ENCODE measurements at regions not wholly inside any gene's neighbourhood (a gene's known extent, or its start where the extent isn't known, plus 50 kb on each side); places are given as distances from the start of the nearest gene placed in this dataset.
A peak's percentile ranks its signal among the peaks of the same experiment; 100 is the strongest.

- ChIA-PET CTCF (ENCODE audit: partially characterized antibody) (interaction anchor here (0.7 to 1.0 kb wide), 3 partner anchors 15 to 85 kb away, joined by 3 read pairs; no protein-coding TSS in a partner anchor), POLR2A (ENCODE audit: partially characterized antibody) (interaction anchor here (0.8 to 2.1 kb wide), 17 partner anchors 9 to 158 kb away, joined by 3 to 61 read pairs (median 6); partner anchors contain the start of genes CHD1L, FMO5, NBPF12 and PRKAB2)
- Histone ChIP-seq H3K4me3 (ENCODE audit: low read length in 2 of 2) (peak overlapping the region; percentile 66 to 79), H3K27me3 (ENCODE audit: insufficient read depth, low read length) (peaks cover 18% of the 10 kb centered on the region), H3K4me1 (ENCODE audit: insufficient read depth, low read length) (peaks cover 23% of the 10 kb centered on the region), H3K36me3 (ENCODE audit: insufficient read depth, low read length) (no peaks in the 10 kb centered on the region), H3K9me3 (ENCODE audit: control insufficient read depth in 1 of 2, low read length in 2 of 2) (no peaks in the 10 kb centered on the region), H3K27ac (ENCODE audit: low read depth, low read length) (peak overlapping the region; percentile 62)
- Mint-ChIP-seq H3K27ac (peak overlapping the region; percentile 97 to 100 (median 99)), H3K4me1 (peaks cover 13 to 46% (median 34%) of the 10 kb centered on the region in 4 donors), H3K4me3 (peak overlapping the region; percentile 94 to 99 (median 96)), H3K27me3 (peaks cover 27 to 32% of the 10 kb centered on the region in 2 donors), H3K9me3 (peaks cover 0 to 20% (median 5%) of the 10 kb centered on the region in 8 donors), H3K36me3 (peaks cover 0 to 9% of the 10 kb centered on the region in 2 donors)
- intact Hi-C loops (cut with micrococcal nuclease), result loop anchor here (1.0 to 5.0 kb wide), 4 partner anchors 11 to 158 kb away; partner anchors contain the start of genes CHD1L and PRKAB2
- peak; percentile 55 to 90 (median 81) for DNase-seq
These were observed 87.8 kb downstream of the PRKAB2 start for GRCh38 chr1:147084273-147085096.

GRCh38 chr1:147083919-147084272 lies 88.4 kb downstream of the PRKAB2 start:
- H3K4me1 Mint-ChIP-seq, result peaks cover 17 to 48% (median 35%) of the 10 kb centered on the region in 4 donors
- CTCF ChIA-PET (ENCODE audit: partially characterized antibody), result interaction anchor here (0.7 to 1.0 kb wide), 2 partner anchors 15 to 42 kb away, joined by 3 read pairs; no protein-coding TSS in a partner anchor
- peak overlapping the region; percentile 11 to 100 (median 99) for H3K27ac Mint-ChIP-seq
- POLR2A ChIA-PET (ENCODE audit: partially characterized antibody), result interaction anchor here (0.9 to 2.1 kb wide), 14 partner anchors 10 to 158 kb away, joined by 3 to 61 read pairs (median 7); partner anchors contain the start of genes CHD1L, FMO5 and PRKAB2
- DNase-seq, result no peak
- peak overlapping the region; percentile 66 to 79 for H3K4me3 ChIP-seq (ENCODE audit: low read length in 2 of 2)
- intact Hi-C loops (cut with micrococcal nuclease), result loop anchor here (1.0 to 5.0 kb wide), 3 partner anchors 11 to 159 kb away; partner anchors contain the start of gene CHD1L
- H3K27ac ChIP-seq (ENCODE audit: low read depth, low read length), result peak overlapping the region; percentile 62
- H3K9me3 ChIP-seq (ENCODE audit: control insufficient read depth in 1 of 2, low read length in 2 of 2), result no peaks in the 10 kb centered on the region
- peaks cover 33 to 38% of the 10 kb centered on the region in 2 donors for H3K27me3 Mint-ChIP-seq
- H3K36me3 Mint-ChIP-seq, result peaks cover 0 to 9% of the 10 kb centered on the region in 2 donors
- H3K9me3 Mint-ChIP-seq, result peaks cover 0 to 20% (median 5%) of the 10 kb centered on the region in 8 donors
- H3K27me3 ChIP-seq (ENCODE audit: insufficient read depth, low read length), result peaks cover 18% of the 10 kb centered on the region
- H3K36me3 ChIP-seq (ENCODE audit: insufficient read depth, low read length), result no peaks in the 10 kb centered on the region
- peak overlapping the region; percentile 94 to 99 (median 96) for H3K4me3 Mint-ChIP-seq
- H3K4me1 ChIP-seq (ENCODE audit: insufficient read depth, low read length), result peaks cover 29% of the 10 kb centered on the region

- Histone ChIP-seq H3K27me3 (ENCODE audit: insufficient read depth, low read length) (peaks cover 29% of the 10 kb centered on the region), H3K36me3 (ENCODE audit: insufficient read depth, low read length) (no peaks in the 10 kb centered on the region), H3K4me1 (ENCODE audit: insufficient read depth, low read length) (peaks cover 37% of the 10 kb centered on the region), H3K27ac (ENCODE audit: low read depth, low read length) (no peak overlapping the region), H3K4me3 (ENCODE audit: low read length in 2 of 2) (no peak overlapping the region), H3K9me3 (ENCODE audit: control insufficient read depth in 1 of 2, low read length in 2 of 2) (no peaks in the 10 kb centered on the region)
- intact Hi-C loops (cut with micrococcal nuclease), result loop anchor here (5.0 kb wide), 1 partner anchor 39 kb away; no protein-coding TSS in a partner anchor
- Mint-ChIP-seq H3K4me3 (peak overlapping the region; percentile 22 to 89 (median 78)), H3K9me3 (peaks cover 0 to 14% (median 4%) of the 10 kb centered on the region in 8 donors), H3K4me1 (peaks cover 20 to 52% (median 36%) of the 10 kb centered on the region in 4 donors), H3K36me3 (peaks cover 0 to 9% of the 10 kb centered on the region in 2 donors), H3K27ac (peak overlapping the region in 3 of 7 donors; percentile 38 to 80 (median 53)), H3K27me3 (peaks cover 44 to 48% of the 10 kb centered on the region in 2 donors)
- no peak for DNase-seq
- POLR2A ChIA-PET (ENCODE audit: partially characterized antibody), result interaction anchor here (1.0 to 3.0 kb wide), 4 partner anchors 34 to 49 kb away, joined by 3 to 25 read pairs (median 6); no protein-coding TSS in a partner anchor
- CTCF ChIA-PET (ENCODE audit: partially characterized antibody), result interaction anchor here (1.1 kb wide), 1 partner anchor 38 kb away, joined by 3 read pairs; no protein-coding TSS in a partner anchor
These were observed 91.4 kb downstream of the PRKAB2 start for GRCh38 chr1:147080671-147081394.

GRCh38 chr1:147080006-147080661 lies 92.1 kb downstream of the PRKAB2 start:
- peaks cover 37% of the 10 kb centered on the region for H3K4me1 ChIP-seq (ENCODE audit: insufficient read depth, low read length)
- H3K27ac ChIP-seq (ENCODE audit: low read depth, low read length), result no peak overlapping the region
- CTCF ChIA-PET (ENCODE audit: partially characterized antibody), result interaction anchor here (1.0 to 1.1 kb wide), 2 partner anchors 31 to 38 kb away, joined by 3 read pairs; no protein-coding TSS in a partner anchor
- Mint-ChIP-seq H3K27ac (peak overlapping the region in 3 of 7 donors; percentile 53 to 80 (median 78)), H3K9me3 (peaks cover 0 to 14% (median 4%) of the 10 kb centered on the region in 8 donors), H3K36me3 (peaks cover 0 to 9% of the 10 kb centered on the region in 2 donors), H3K4me1 (peaks cover 20 to 51% (median 36%) of the 10 kb centered on the region in 4 donors), H3K4me3 (peak overlapping the region; percentile 68 to 89 (median 78)), H3K27me3 (peaks cover 49 to 52% of the 10 kb centered on the region in 2 donors)
- no peaks in the 10 kb centered on the region for H3K9me3 ChIP-seq (ENCODE audit: control insufficient read depth in 1 of 2, low read length in 2 of 2)
- peaks cover 29% of the 10 kb centered on the region for H3K27me3 ChIP-seq (ENCODE audit: insufficient read depth, low read length)
- intact Hi-C loops (cut with micrococcal nuclease), result loop anchor here (5.0 kb wide), 1 partner anchor 38 kb away; no protein-coding TSS in a partner anchor
- no peaks in the 10 kb centered on the region for H3K36me3 ChIP-seq (ENCODE audit: insufficient read depth, low read length)
- DNase-seq, result peak in 1 of 5 donors; percentile 20
- peak overlapping the region in 1 of 2 donors; percentile 25 for H3K4me3 ChIP-seq (ENCODE audit: low read length in 2 of 2)
- POLR2A ChIA-PET (ENCODE audit: partially characterized antibody), result interaction anchor here (1.0 to 3.0 kb wide), 4 partner anchors 34 to 49 kb away, joined by 3 to 25 read pairs (median 6); no protein-coding TSS in a partner anchor

- peaks cover 37% of the 10 kb centered on the region for H3K4me1 ChIP-seq (ENCODE audit: insufficient read depth, low read length)
- H3K4me3 Mint-ChIP-seq, result peak overlapping the region; percentile 68 to 89 (median 78)
- no peak overlapping the region for H3K27ac ChIP-seq (ENCODE audit: low read depth, low read length)
- peaks cover 29% of the 10 kb centered on the region for H3K27me3 ChIP-seq (ENCODE audit: insufficient read depth, low read length)
- no peaks in the 10 kb centered on the region for H3K9me3 ChIP-seq (ENCODE audit: control insufficient read depth in 1 of 2, low read length in 2 of 2)
- peak overlapping the region in 1 of 2 donors; percentile 25 for H3K4me3 ChIP-seq (ENCODE audit: low read length in 2 of 2)
- intact Hi-C loops (cut with micrococcal nuclease), result loop anchor here (5.0 kb wide), 1 partner anchor 37 kb away; no protein-coding TSS in a partner anchor
- H3K36me3 ChIP-seq (ENCODE audit: insufficient read depth, low read length), result no peaks in the 10 kb centered on the region
- peaks cover 15 to 44% (median 34%) of the 10 kb centered on the region in 4 donors for H3K4me1 Mint-ChIP-seq
- H3K9me3 Mint-ChIP-seq, result peaks cover 0 to 14% (median 4%) of the 10 kb centered on the region in 8 donors
- peaks cover 0 to 3% of the 10 kb centered on the region in 2 donors for H3K36me3 Mint-ChIP-seq
- peak in 4 of 5 donors; percentile 25 to 42 (median 27) for DNase-seq
- peaks cover 53 to 54% of the 10 kb centered on the region in 2 donors for H3K27me3 Mint-ChIP-seq
- H3K27ac Mint-ChIP-seq, result peak overlapping the region in 2 of 7 donors; percentile 78 to 80
- CTCF ChIA-PET (ENCODE audit: partially characterized antibody), result interaction anchor here (1.0 to 1.1 kb wide), 2 partner anchors 30 to 37 kb away, joined by 3 read pairs; no protein-coding TSS in a partner anchor
- POLR2A ChIA-PET (ENCODE audit: partially characterized antibody), result interaction anchor here (1.4 to 3.0 kb wide), 3 partner anchors 33 to 43 kb away, joined by 5 to 25 read pairs (median 6); no protein-coding TSS in a partner anchor
These were observed 92.8 kb downstream of the PRKAB2 start for GRCh38 chr1:147079400-147080005.

Data from CD4-positive, alpha-beta memory T cell (primary cell).